HUES64 (cell line): ENCODE measurements at regions not wholly inside any gene's neighbourhood (a gene's known extent, or its start where the extent isn't known, plus 50 kb on each side); places are given as distances from the start of the nearest gene placed in this dataset.
"Not testable (repeated sequence)": the region's sequence is repeated elsewhere in the genome, so short reads cannot be mapped to it uniquely, and the experiment has no call there.

Experiments used
- H3K27ac ChIP-seq: 2 replicates; pipeline ENCODE4 v1.7.0; 2013; ENCODE audit warnings: low read depth, low read length, inconsistent platforms
- H3K27me3 ChIP-seq: 2 replicates; pipeline ENCODE4 v1.6.1; 2013; ENCODE audit warnings: mild to moderate bottlenecking, low read length; ENCODE audit not compliant: insufficient read depth
- H3K36me3 ChIP-seq: 2 replicates; pipeline ENCODE4 v1.6.1; 2013; ENCODE audit warnings: mild to moderate bottlenecking, low read length; ENCODE audit not compliant: insufficient read depth
- H3K4me1 ChIP-seq: 2 replicates; pipeline ENCODE4 v1.6.1; 2013; ENCODE audit warnings: mild to moderate bottlenecking, low read length, moderate library complexity; ENCODE audit not compliant: insufficient read depth
- H3K4me3 ChIP-seq: 2 replicates; pipeline ENCODE4 v1.5.1; 2013; ENCODE audit warnings: mild to moderate bottlenecking, low read length, moderate library complexity
- H3K9ac ChIP-seq: 2 replicates; pipeline ENCODE4 v1.6.1; 2013; ENCODE audit warnings: mild to moderate bottlenecking, low read depth, low read length
- H3K9me3 ChIP-seq: 2 replicates; pipeline ENCODE4 v1.6.1; 2013; ENCODE audit warnings: low read depth, low read length; ENCODE audit not compliant: insufficient read depth
- WGBS: fragments of 150-250, 120-280 bp; methylation state at CpG from one replicate; pipeline ENCODE4 v1.1.7; 2013; ENCODE audit warnings: missing lambda C conversion rate; 5-methylcytosine and 5-hydroxymethylcytosine counted together

- Histone ChIP-seq H3K27me3 (no peaks in the 10 kb centered on the region), H3K9ac (no peak overlapping the region), H3K4me3 (no peak overlapping the region), H3K27ac (no peak overlapping the region), H3K9me3 (no peaks in the 10 kb centered on the region), H3K4me1 (no peaks in the 10 kb centered on the region), H3K36me3 (no peaks in the 10 kb centered on the region)
- 80% methylated on average over 6 of the region's 6 CpGs for WGBS
Measured at GRCh38 chrX:69060631-69061408, 104.4 kb downstream of the PJA1 start.

GRCh38 chrX:69055193-69055592 lies 110.1 kb downstream of the PJA1 start:
- Histone ChIP-seq H3K36me3 (no peaks in the 10 kb centered on the region), H3K9me3 (no peaks in the 10 kb centered on the region), H3K27ac (no peak overlapping the region), H3K4me3 (no peak overlapping the region), H3K9ac (no peak overlapping the region), H3K27me3 (no peaks in the 10 kb centered on the region), H3K4me1 (no peaks in the 10 kb centered on the region)
- 90% methylated on average over 3 of the region's 3 CpGs for WGBS

GRCh38 chrX:69054497-69054896 lies 110.8 kb downstream of the PJA1 start:
- H3K27ac ChIP-seq, H3K27me3 ChIP-seq, H3K4me1 ChIP-seq, H3K36me3 ChIP-seq, H3K4me3 ChIP-seq, H3K9ac ChIP-seq, H3K9me3 ChIP-seq: not testable (repeated sequence)
- 88% methylated on average over 2 of the region's 3 CpGs for WGBS

GRCh38 chrX:69051901-69052300 lies 113.4 kb downstream of the PJA1 start:
- WGBS = 87% methylated on average over 3 of the region's 3 CpGs
- H3K36me3 ChIP-seq = no peaks in the 10 kb centered on the region

GRCh38 chrX:69050051-69050765 lies 115.0 kb downstream of the PJA1 start:
- no peaks in the 10 kb centered on the region for H3K9me3 ChIP-seq
- H3K4me1 ChIP-seq = no peaks in the 10 kb centered on the region
- no peak overlapping the region for H3K9ac ChIP-seq
- H3K4me3 ChIP-seq = no peak overlapping the region
- H3K27ac ChIP-seq = no peak overlapping the region
- no peaks in the 10 kb centered on the region for H3K36me3 ChIP-seq
- no peaks in the 10 kb centered on the region for H3K27me3 ChIP-seq
- WGBS = 83% methylated on average over 4 of the region's 4 CpGs

More at GRCh38 chrX:69051901-69052300, 113.4 kb downstream of the PJA1 start:
- Histone ChIP-seq H3K9me3 (no peaks in the 10 kb centered on the region), H3K27me3 (no peaks in the 10 kb centered on the region), H3K9ac (no peak overlapping the region), H3K4me1 (no peaks in the 10 kb centered on the region), H3K27ac (no peak overlapping the region), H3K4me3 (no peak overlapping the region)

- 86% methylated on average over 1 of the region's 1 CpG for WGBS
- Histone ChIP-seq H3K27ac (no peak overlapping the region), H3K9ac (no peak overlapping the region)
Measured at GRCh38 chrX:69046996-69047490, 118.2 kb downstream of the PJA1 start.

GRCh38 chrX:69045616-69046345 lies 119.5 kb downstream of the PJA1 start:
- no peaks in the 10 kb centered on the region for H3K36me3 ChIP-seq
- no peak overlapping the region for H3K4me3 ChIP-seq
- H3K27me3 ChIP-seq = no peaks in the 10 kb centered on the region
- no peak overlapping the region for H3K27ac ChIP-seq
- no peak overlapping the region for H3K9ac ChIP-seq
- 89% methylated on average over 2 of the region's 2 CpGs for WGBS
- H3K9me3 ChIP-seq = no peaks in the 10 kb centered on the region
- no peaks in the 10 kb centered on the region for H3K4me1 ChIP-seq

More at GRCh38 chrX:69046996-69047490, 118.2 kb downstream of the PJA1 start:
- Histone ChIP-seq H3K4me3 (no peak overlapping the region), H3K36me3 (no peaks in the 10 kb centered on the region), H3K4me1 (no peaks in the 10 kb centered on the region), H3K27me3 (no peaks in the 10 kb centered on the region), H3K9me3 (no peaks in the 10 kb centered on the region)

GRCh38 chrX:69038816-69039215 lies 126.4 kb downstream of the PJA1 start:
- no peaks in the 10 kb centered on the region for H3K27me3 ChIP-seq
- no peak overlapping the region for H3K9ac ChIP-seq
- H3K27ac ChIP-seq = no peak overlapping the region
- H3K4me1 ChIP-seq = no peaks in the 10 kb centered on the region; the same call in 1 of the 2 replicates
- no CpG with 5 or more reads among the region's 1 CpG for WGBS
- H3K9me3 ChIP-seq = no peaks in the 10 kb centered on the region
- H3K36me3 ChIP-seq = no peaks in the 10 kb centered on the region
- H3K4me3 ChIP-seq = no peak overlapping the region

- no peak overlapping the region for H3K27ac ChIP-seq
- no peaks in the 10 kb centered on the region for H3K27me3 ChIP-seq
- no peaks in the 10 kb centered on the region for H3K36me3 ChIP-seq
- H3K9ac ChIP-seq = no peak overlapping the region
- no peak overlapping the region for H3K4me3 ChIP-seq
- H3K9me3 ChIP-seq = no peaks in the 10 kb centered on the region
- WGBS = 93% methylated on average over 6 of the region's 6 CpGs
- no peaks in the 10 kb centered on the region; the same call in 1 of the 2 replicates for H3K4me1 ChIP-seq
Measured at GRCh38 chrX:69038188-69038587, 127.1 kb downstream of the PJA1 start.

- Histone ChIP-seq H3K9ac (no peak overlapping the region), H3K27ac (no peak overlapping the region), H3K4me1 (no peaks in the 10 kb centered on the region; the same call in 1 of the 2 replicates), H3K9me3 (no peaks in the 10 kb centered on the region), H3K27me3 (no peaks in the 10 kb centered on the region), H3K36me3 (no peaks in the 10 kb centered on the region), H3K4me3 (no peak overlapping the region)
- 100% methylated on average over 2 of the region's 3 CpGs for WGBS
Measured at GRCh38 chrX:69037786-69038185, 127.5 kb downstream of the PJA1 start.
